Calu3 (cell line): ENCODE measurements at regions not wholly inside any gene's neighbourhood (a gene's known extent, or its start where the extent isn't known, plus 50 kb on each side); places are given as distances from the start of the nearest gene placed in this dataset.

Experiments used
- BruUV-seq: library from RNA; stranded (reverse); fragments of 400-500 nt; replicated peaks from 2 replicates; lab custom pipeline; 2021; lab: Mats Ljungman, UMichigan
- CTCF ChIA-PET: fragments of 300-600 bp; sonication (Branson Sonifier 250); formaldehyde crosslinking; loops from one replicate; lab custom pipeline; 2022; ENCODE audit warnings: antibody characterized with exemption; lab: Charles Lee
- DNase-seq: peaks from one replicate; pipeline ENCODE4 v3.0.0; 2022
- H3K27ac Mint-ChIP-seq: one replicate; pipeline ENCODE4 v1.8.0; 2022; ENCODE audit warnings: mixed read lengths; ENCODE audit not compliant: unreplicated experiment
- H3K27me3 Mint-ChIP-seq: one replicate; pipeline ENCODE4 v1.8.0; 2022; ENCODE audit warnings: mixed read lengths; ENCODE audit not compliant: unreplicated experiment
- H3K36me3 Mint-ChIP-seq: one replicate; pipeline ENCODE4 v1.8.0; 2022; ENCODE audit warnings: mild to moderate bottlenecking, moderate library complexity, mixed read lengths; ENCODE audit not compliant: insufficient read depth, unreplicated experiment
- H3K4me1 Mint-ChIP-seq: one replicate; pipeline ENCODE4 v1.8.0; 2022; ENCODE audit warnings: mild to moderate bottlenecking, low read depth, mixed read lengths; ENCODE audit not compliant: unreplicated experiment
- H3K4me3 Mint-ChIP-seq: one replicate; pipeline ENCODE4 v1.8.0; 2022; ENCODE audit warnings: mild to moderate bottlenecking, low read depth, moderate library complexity, mixed read lengths; ENCODE audit not compliant: unreplicated experiment
- H3K9me3 Mint-ChIP-seq: one replicate; pipeline ENCODE4 v1.8.0; 2022; ENCODE audit warnings: low read depth, mixed read lengths; ENCODE audit not compliant: unreplicated experiment
- intact Hi-C: fragments of 100-400 bp; cut with micrococcal nuclease; formaldehyde crosslinking; loops from one replicate; pipeline ENCODE4 v1.10.0; 2022; ENCODE audit not compliant: unreplicated experiment
- TF ChIP-seq, protein P1 (sequence below): fragments of 200-600 bp; IDR thresholded peaks from one replicate; pipeline ENCODE4 v1.8.0; 2022; ENCODE audit warnings: antibody characterized with exemption; ENCODE audit not compliant: unreplicated experiment

DNA sequence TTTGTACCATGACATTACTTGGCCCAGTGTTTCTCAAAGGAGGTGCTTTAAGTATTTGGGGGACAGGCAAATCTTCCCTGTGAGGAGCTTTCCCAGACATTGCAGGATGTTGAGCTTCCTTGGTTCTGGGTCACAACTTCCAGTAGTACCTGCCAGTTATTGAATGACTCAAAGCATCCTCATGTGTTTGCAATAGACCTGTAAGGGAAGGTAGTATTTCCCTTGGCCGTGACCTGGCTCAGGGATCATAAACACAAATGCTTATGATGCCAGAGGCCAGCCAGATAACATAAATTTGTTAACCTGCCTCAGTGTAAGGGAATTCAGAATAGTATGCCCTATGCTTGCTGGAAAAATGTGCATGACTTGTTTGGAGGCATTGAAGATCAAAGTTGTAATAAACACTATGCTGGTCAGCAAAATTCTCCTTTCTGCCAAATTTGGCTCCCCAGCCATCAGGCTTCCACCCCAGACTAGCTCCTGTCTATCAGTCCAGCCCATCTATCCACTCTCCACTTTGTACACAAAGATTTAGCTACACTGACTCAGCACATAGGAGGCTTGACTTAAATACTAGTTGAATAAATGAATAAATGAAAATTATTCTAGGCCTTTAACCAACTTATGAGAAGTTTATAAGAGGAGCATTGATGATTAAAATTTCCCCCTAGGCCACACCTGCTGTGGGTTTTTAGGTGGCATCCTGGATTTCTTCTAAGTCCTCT, 102.0 kb upstream of the EFEMP1 start:
- Mint-ChIP-seq H3K4me3 (no peak overlapping the region), H3K27ac (no peak overlapping the region), H3K36me3 (no peaks in the 10 kb centered on the region), H3K4me1 (no peaks in the 10 kb centered on the region), H3K27me3 (peaks cover 13% of the 10 kb centered on the region), H3K9me3 (no peaks in the 10 kb centered on the region)
- DNase-seq, result no peak
- TF ChIP-seq, protein P1, sequence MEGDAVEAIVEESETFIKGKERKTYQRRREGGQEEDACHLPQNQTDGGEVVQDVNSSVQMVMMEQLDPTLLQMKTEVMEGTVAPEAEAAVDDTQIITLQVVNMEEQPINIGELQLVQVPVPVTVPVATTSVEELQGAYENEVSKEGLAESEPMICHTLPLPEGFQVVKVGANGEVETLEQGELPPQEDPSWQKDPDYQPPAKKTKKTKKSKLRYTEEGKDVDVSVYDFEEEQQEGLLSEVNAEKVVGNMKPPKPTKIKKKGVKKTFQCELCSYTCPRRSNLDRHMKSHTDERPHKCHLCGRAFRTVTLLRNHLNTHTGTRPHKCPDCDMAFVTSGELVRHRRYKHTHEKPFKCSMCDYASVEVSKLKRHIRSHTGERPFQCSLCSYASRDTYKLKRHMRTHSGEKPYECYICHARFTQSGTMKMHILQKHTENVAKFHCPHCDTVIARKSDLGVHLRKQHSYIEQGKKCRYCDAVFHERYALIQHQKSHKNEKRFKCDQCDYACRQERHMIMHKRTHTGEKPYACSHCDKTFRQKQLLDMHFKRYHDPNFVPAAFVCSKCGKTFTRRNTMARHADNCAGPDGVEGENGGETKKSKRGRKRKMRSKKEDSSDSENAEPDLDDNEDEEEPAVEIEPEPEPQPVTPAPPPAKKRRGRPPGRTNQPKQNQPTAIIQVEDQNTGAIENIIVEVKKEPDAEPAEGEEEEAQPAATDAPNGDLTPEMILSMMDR, result no peak
- CTCF ChIA-PET, result no interaction called here
- BruUV-seq, result no TSS peak
- intact Hi-C loops, result no loop called here

DNA sequence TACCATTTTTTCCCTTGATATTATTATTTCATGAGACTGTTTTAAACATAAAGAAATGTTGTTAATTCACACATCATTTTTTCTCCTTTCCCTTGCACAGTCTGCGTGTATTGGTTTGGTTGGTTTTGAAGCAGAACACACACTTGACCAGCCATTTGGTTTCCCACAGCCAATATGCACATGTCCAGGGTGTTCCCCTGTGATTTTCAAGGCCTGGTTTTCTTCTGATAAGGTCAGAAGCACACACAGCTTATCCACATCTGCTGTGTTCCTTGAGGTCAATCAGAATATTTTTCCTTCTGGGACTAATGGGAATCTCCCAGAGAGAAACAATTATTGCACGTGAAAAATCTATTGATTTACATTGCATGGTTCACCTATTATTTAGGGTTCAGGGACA, 103.2 kb upstream of the EFEMP1 start:
- Mint-ChIP-seq H3K4me1 (no peaks in the 10 kb centered on the region), H3K4me3 (no peak overlapping the region), H3K27me3 (peaks cover 21% of the 10 kb centered on the region), H3K27ac (no peak overlapping the region), H3K36me3 (no peaks in the 10 kb centered on the region), H3K9me3 (no peaks in the 10 kb centered on the region)
- CTCF ChIA-PET, result no interaction called here
- no peak for DNase-seq
- intact Hi-C loops, result no loop called here
- no TSS peak for BruUV-seq
- TF ChIP-seq, protein P1, result no peak

DNA sequence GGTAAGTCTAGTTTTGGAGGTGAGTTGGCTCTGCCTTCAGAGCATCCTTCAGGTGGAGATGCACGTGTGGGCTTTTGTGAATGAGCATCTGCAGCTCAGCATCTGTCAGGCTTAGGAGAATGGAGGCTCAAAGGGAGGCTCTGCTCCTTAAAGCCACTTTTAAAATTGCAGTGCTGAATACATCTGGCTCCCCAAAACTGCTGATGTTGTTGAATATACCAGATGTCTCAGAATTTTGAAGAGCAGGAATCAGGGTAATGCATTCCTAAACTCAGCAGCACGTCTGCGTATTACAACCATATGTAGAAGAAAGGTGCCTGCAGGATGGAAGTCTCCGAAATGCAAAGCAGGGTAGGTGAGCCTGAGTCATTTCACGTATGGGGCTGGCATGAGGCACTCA, 106.5 kb upstream of the EFEMP1 start:
- Mint-ChIP-seq H3K36me3 (no peaks in the 10 kb centered on the region), H3K4me1 (no peaks in the 10 kb centered on the region), H3K9me3 (no peaks in the 10 kb centered on the region), H3K27me3 (peaks cover 26% of the 10 kb centered on the region), H3K27ac (no peak overlapping the region), H3K4me3 (no peak overlapping the region)
- no peak for DNase-seq
- CTCF ChIA-PET, result no interaction called here
- intact Hi-C loops, result no loop called here
- no TSS peak for BruUV-seq
- TF ChIP-seq, protein P1, result no peak

DNA sequence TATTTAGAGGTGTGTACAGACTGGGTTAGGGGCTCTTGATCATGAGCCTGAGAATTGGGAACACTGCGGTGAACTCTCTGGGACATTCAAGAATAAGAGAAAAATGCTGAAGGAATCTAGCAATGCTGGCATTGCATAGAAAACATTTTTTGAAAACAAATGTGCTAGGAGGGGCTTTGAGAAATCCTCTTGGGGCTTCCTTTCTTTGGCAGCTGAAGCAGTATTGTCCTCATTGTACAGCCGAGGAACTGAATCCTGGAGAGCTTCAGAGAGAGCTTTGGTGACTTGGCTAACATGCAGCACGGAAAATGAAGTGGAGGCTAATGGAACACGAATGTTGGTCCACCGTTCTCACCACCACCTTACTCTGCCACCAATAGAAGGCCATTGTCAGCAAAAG, 107.3 kb upstream of the EFEMP1 start:
- TF ChIP-seq, protein P1, result no peak
- DNase-seq, result no peak
- Mint-ChIP-seq H3K36me3 (no peaks in the 10 kb centered on the region), H3K4me1 (no peaks in the 10 kb centered on the region), H3K27me3 (peaks cover 26% of the 10 kb centered on the region), H3K4me3 (no peak overlapping the region), H3K27ac (no peak overlapping the region), H3K9me3 (no peaks in the 10 kb centered on the region)
- BruUV-seq, result no TSS peak
- intact Hi-C loops, result no loop called here
- CTCF ChIA-PET, result no interaction called here
